Spinal cord (tissue), 9 donors: ENCODE measurements at regions not wholly inside any gene's neighbourhood (a gene's known extent, or its start where the extent isn't known, plus 50 kb on each side); places are given as distances from the start of the nearest gene placed in this dataset.

ENCODE experiments used
- DNase-seq, 6 donors: peaks; one replicate each; pipeline versions ENCODE4 v3.0.0 to v3.0.0-alpha.2; 2013 to 2015; ENCODE audit warnings: low spot score in 6 of 6, low read depth in 4 of 6
- H3K27ac ChIP-seq: one replicate; pipeline ENCODE4 v1.5.1; 2013; ENCODE audit warnings: low read depth, low read length, control low read depth
- H3K27me3 ChIP-seq: one replicate; pipeline ENCODE4 v1.6.1; 2013; ENCODE audit warnings: low read length; ENCODE audit not compliant: control insufficient read depth, insufficient read depth
- H3K36me3 ChIP-seq: one replicate; pipeline ENCODE4 v1.6.1; 2013; ENCODE audit warnings: low read length; ENCODE audit not compliant: control insufficient read depth, insufficient read depth
- H3K4me1 ChIP-seq: one replicate; pipeline ENCODE4 v1.6.1; 2013; ENCODE audit warnings: low read length; ENCODE audit not compliant: control insufficient read depth, insufficient read depth
- H3K4me3 ChIP-seq: one replicate; pipeline ENCODE4 v1.5.1; 2013; ENCODE audit warnings: low read depth, low read length, control low read depth
- H3K9me3 ChIP-seq: one replicate; pipeline ENCODE4 v1.6.1; 2013; ENCODE audit warnings: low read length; ENCODE audit not compliant: control insufficient read depth, insufficient read depth
- WGBS: methylation state at CpG from one replicate; pipeline ENCODE4 v1.1.5; 2013; ENCODE audit warnings: missing lambda C conversion rate; ENCODE audit not compliant: insufficient coverage; 5-methylcytosine and 5-hydroxymethylcytosine counted together
- donor health status: healthy.

DNA sequence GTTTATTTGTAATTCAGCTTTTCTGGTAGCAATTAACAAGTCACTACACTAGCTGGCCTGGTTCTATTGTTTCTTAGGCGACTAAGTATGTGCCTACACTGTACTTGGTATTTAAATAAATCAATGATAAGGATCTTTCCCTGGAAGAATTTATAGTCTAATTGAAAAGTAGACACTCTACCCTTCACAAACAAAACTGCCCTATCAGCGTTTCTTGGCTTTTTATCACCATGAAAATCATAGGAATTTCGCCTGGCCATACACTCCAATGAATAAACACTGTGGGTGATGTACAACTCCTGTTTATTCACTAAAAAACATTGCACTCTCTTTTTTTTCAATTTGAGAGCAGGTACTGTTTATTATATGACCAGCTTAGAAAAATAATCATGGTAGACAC lies 702.9 kb upstream of the ADGRL2 start:
- no peak for DNase-seq
- H3K27me3 ChIP-seq: no peaks in the 10 kb centered on the region
- H3K36me3 ChIP-seq: no peaks in the 10 kb centered on the region
- no CpG with 5 or more reads among the region's 3 CpGs for WGBS
- H3K4me1 ChIP-seq: no peaks in the 10 kb centered on the region
- no peak overlapping the region for H3K4me3 ChIP-seq
- no peaks in the 10 kb centered on the region for H3K9me3 ChIP-seq
- H3K27ac ChIP-seq: no peak overlapping the region

GRCh38 chr1:81073580-81073979 lies 727.2 kb upstream of the ADGRL2 start:
- H3K27ac ChIP-seq: no peak overlapping the region
- WGBS: no CpG with 5 or more reads among the region's 1 CpG

GRCh38 chr1:81071969-81072753 lies 728.6 kb upstream of the ADGRL2 start:
- Histone ChIP-seq H3K4me3 (no peak overlapping the region), H3K36me3 (no peaks in the 10 kb centered on the region), H3K4me1 (no peaks in the 10 kb centered on the region), H3K27me3 (no peaks in the 10 kb centered on the region), H3K27ac (no peak overlapping the region), H3K9me3 (no peaks in the 10 kb centered on the region)
- no CpG with 5 or more reads among the region's 3 CpGs for WGBS
- peak in 1 of 6 donors; percentile 40 for DNase-seq

More at GRCh38 chr1:81073580-81073979, 727.2 kb upstream of the ADGRL2 start:
- Histone ChIP-seq H3K27me3 (no peaks in the 10 kb centered on the region), H3K4me1 (no peaks in the 10 kb centered on the region), H3K9me3 (no peaks in the 10 kb centered on the region), H3K36me3 (no peaks in the 10 kb centered on the region), H3K4me3 (no peak overlapping the region)
- DNase-seq: no peak

DNA sequence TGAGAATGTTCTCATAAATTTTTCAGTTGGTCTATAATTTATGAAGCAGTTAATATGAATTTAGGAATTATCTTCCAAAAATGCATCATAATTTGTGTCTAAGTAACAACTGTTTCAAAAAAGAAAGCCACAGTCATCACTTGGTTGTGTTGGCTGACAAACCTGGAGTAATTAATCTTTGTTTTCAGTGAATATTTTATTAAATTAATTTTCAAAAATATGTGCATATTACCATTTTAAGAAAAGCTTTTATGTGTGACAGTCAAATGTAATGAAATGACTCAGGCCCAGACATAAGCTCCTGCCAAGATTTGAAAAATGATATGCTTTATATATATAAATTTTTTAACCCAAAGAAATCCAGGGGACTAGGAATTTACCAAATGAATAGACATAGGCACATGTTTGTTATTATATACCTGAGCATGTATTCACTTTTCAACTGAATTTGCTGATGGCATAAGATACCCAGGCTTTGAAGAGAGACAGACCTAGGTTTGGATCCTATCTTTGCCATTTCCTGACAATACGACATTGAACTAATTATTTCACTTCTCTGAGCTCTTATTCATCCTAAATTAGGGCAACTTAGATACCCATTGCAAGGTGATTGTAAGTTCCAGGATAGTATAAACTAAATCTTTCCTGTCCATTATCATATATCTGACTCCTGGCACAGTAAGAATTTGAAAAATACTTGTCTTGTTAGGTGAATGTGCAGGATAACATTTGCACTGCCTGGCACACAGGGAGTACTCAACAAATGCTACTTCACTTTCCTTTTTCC lies 729.5 kb upstream of the ADGRL2 start:
- no peaks in the 10 kb centered on the region for H3K27me3 ChIP-seq
- no peaks in the 10 kb centered on the region for H3K36me3 ChIP-seq
- peak in 1 of 6 donors; percentile 2 for DNase-seq
- no peak overlapping the region for H3K4me3 ChIP-seq
- WGBS: no CpG with 5 or more reads among the region's 1 CpG
- H3K27ac ChIP-seq: no peak overlapping the region
- no peaks in the 10 kb centered on the region for H3K9me3 ChIP-seq
- no peaks in the 10 kb centered on the region for H3K4me1 ChIP-seq

GRCh38 chr1:81069856-81070255 lies 730.9 kb upstream of the ADGRL2 start:
- no peaks in the 10 kb centered on the region for H3K27me3 ChIP-seq
- no peaks in the 10 kb centered on the region for H3K36me3 ChIP-seq
- 83% methylated on average over 2 of the region's 3 CpGs for WGBS
- no peak for DNase-seq
- no peaks in the 10 kb centered on the region for H3K4me1 ChIP-seq
- no peaks in the 10 kb centered on the region for H3K9me3 ChIP-seq
- no peak overlapping the region for H3K4me3 ChIP-seq
- H3K27ac ChIP-seq: no peak overlapping the region

DNA sequence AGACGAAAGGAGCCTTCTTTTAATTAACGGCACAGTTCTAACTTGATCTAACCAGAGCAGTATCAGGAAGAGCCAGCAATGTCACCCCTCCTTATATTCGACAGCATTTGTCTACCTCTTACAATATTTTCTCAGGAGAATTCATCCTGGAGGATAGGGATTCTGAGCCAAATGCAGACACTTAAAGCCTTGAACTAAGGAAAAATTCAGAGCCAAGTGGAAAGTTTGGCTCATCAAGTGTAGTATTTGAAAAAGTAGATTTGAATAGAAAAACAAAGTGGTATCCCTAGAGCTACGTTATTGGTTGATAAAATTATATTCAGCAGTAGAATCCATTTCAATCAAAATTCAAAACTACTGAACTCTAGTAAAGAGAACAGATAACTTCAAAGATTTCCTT lies 732.0 kb upstream of the ADGRL2 start:
- no peak overlapping the region for H3K4me3 ChIP-seq
- WGBS: no CpG with 5 or more reads among the region's 4 CpGs
- peak in 1 of 6 donors; percentile 14 for DNase-seq
- no peaks in the 10 kb centered on the region for H3K36me3 ChIP-seq
- no peaks in the 10 kb centered on the region for H3K4me1 ChIP-seq
- no peaks in the 10 kb centered on the region for H3K9me3 ChIP-seq
- H3K27ac ChIP-seq: no peak overlapping the region
- H3K27me3 ChIP-seq: no peaks in the 10 kb centered on the region

DNA sequence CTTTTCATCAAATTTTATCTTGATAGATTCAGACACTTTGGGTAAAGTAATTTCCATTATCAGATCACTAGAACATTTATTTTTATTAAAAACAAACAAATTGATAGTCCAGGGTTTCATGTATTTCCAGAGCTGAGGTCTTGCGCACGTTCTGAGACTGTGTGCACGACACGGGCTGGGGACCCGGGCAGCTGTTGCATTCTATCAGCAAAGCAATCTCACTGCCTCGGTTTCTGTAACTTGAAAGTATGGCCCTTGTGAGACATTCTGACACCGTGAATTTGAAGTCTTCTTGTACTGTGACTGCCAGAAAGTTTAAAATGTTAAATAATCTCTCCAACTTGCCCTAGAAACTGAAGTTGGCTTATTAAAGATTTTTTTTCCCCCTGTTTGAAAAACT lies 746.9 kb upstream of the ADGRL2 start:
- no peaks in the 10 kb centered on the region for H3K27me3 ChIP-seq
- no peaks in the 10 kb centered on the region for H3K9me3 ChIP-seq
- DNase-seq: no peak
- no peaks in the 10 kb centered on the region for H3K4me1 ChIP-seq
- 67% methylated on average over 6 of the region's 7 CpGs for WGBS
- no peak overlapping the region for H3K4me3 ChIP-seq
- H3K36me3 ChIP-seq: no peaks in the 10 kb centered on the region
- no peak overlapping the region for H3K27ac ChIP-seq

DNA sequence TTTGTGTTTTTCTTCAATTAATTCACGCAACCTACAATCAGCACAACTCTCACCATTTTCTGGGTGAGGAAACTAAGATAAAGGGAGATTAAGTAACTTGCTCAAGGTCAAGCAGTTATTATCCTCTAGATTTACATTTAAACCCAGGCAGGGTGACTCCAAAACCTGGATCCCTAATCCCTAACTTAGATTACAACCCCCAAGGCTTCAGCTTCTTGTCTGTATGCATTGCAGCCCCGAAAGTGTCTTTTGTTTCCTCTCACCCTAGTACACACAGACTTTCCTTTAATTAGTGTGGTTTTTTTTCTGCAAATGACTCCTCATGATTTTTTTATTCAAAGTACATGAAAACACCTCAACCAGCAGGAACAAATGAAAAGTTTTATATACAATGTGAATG lies 748.6 kb upstream of the ADGRL2 start:
- Histone ChIP-seq H3K27ac (no peak overlapping the region), H3K27me3 (no peaks in the 10 kb centered on the region), H3K4me3 (no peak overlapping the region), H3K36me3 (no peaks in the 10 kb centered on the region), H3K9me3 (no peaks in the 10 kb centered on the region), H3K4me1 (no peaks in the 10 kb centered on the region)
- no peak for DNase-seq
- WGBS: no CpG with 5 or more reads among the region's 2 CpGs

DNA sequence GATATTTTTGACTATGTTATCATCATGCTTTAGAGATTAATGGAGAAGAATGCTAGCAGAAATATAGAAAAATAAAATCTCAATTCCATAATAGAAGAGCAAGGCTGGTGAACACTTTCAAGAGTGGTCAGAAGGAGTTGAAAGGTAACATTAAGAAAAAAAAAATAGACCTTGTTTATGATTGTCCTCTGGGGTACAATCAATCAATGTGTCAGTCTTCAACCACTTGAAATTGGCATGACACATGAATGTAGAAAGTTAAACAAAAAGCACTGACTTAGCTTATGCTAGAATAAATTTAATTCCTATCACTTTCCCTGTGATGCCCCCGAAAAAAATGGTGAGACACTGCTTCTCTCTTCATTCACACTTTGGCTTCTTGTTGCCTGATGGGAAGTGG lies 750.3 kb upstream of the ADGRL2 start:
- no CpG with 5 or more reads among the region's 1 CpG for WGBS
- no peaks in the 10 kb centered on the region for H3K36me3 ChIP-seq
- H3K9me3 ChIP-seq: no peaks in the 10 kb centered on the region
- DNase-seq: no peak
- no peak overlapping the region for H3K4me3 ChIP-seq
- H3K4me1 ChIP-seq: no peaks in the 10 kb centered on the region
- no peak overlapping the region for H3K27ac ChIP-seq
- no peaks in the 10 kb centered on the region for H3K27me3 ChIP-seq

DNA sequence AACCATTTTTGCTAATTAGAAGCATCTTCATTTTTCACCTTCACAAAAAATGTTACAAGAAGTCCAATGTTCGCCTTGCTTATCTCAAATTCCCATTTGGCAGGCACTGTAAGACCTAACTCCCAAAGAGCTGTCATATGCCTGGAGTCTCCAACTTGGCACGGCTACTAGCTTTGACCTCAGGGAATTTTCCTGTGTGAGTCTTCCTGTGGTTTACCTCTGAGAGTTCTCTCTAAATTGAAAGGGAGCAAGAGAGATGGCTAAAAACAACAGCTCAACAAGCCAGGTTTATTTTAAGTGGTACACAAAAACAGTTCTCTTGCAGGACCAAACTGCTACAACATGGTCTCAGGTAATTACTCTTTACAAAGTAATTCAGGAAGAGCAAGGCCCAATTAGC lies 756.0 kb upstream of the ADGRL2 start:
- Histone ChIP-seq H3K36me3 (no peaks in the 10 kb centered on the region), H3K9me3 (no peaks in the 10 kb centered on the region), H3K4me1 (no peaks in the 10 kb centered on the region), H3K4me3 (no peak overlapping the region), H3K27ac (no peak overlapping the region), H3K27me3 (no peaks in the 10 kb centered on the region)
- DNase-seq: peak in 1 of 6 donors; percentile 5
- WGBS: no CpG with 5 or more reads among the region's 2 CpGs
